ENCODE measurements at regions not wholly inside any gene's neighbourhood (a gene's known extent, or its start where the extent isn't known, plus 50 kb on each side); places are given as distances from the start of the nearest gene placed in this dataset.
"Not testable (repeated sequence)": the region's sequence is repeated elsewhere in the genome, so short reads cannot be mapped to it uniquely, and the experiment has no call there.

DNA sequence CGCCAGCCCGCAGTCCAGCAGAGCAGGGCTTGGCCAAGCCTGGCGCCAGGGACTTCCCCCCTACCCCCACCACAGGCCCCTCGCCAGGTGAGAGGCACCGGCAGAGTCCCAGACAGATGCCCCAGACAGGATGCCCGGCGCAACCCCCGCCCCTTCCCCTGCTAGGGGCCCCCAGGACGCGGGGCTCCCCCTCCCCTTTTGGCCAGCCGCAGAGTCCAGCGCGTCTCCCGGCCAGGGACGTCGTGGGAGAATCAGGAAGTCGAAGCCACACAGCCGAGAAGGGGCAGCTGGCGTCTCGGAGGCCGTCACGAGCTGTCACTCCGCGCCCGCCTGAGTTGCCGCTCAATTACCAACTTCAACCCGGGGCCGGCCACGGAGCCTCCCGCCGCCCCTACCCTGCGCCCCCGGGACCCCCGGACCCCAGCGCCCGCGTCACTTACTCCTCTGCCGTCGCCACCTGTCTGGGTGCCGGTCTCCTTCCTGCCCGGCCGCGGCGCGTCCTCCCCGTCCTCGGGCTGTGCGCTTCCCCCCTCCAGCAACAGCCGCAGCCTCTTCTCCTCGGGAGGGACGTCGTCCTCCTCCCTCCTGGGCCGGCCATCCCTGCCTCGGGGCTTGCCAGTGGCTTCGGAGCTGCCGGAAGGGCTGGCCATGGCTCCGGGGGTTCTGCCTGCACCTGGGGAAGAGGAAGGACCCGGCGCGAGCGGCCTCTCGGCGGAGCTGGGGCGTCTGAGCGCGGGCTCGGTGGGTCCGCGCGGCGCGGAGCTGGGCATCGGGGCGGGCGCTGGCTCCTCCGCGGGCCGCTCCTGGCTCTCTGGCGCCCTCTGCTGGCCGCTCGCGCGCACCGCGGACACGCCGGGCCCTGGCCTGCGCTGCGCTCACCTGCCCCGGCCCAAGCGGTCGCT is 61.1 kb downstream of the ART5 start:
- peak in 2 of 4 experiments; percentile 32 to 80 for TF ChIP-seq CTCF (IDR thresholded peaks at IDR 0.05)
- TF ChIP-seq EP300, POLR2AphosphoS5 (IDR thresholded peaks at IDR 0.05): not testable (repeated sequence)
